ENCODE measurements at regions not wholly inside any gene's neighbourhood (a gene's known extent, or its start where the extent isn't known, plus 50 kb on each side); places are given as distances from the start of the nearest gene placed in this dataset.

DNA sequence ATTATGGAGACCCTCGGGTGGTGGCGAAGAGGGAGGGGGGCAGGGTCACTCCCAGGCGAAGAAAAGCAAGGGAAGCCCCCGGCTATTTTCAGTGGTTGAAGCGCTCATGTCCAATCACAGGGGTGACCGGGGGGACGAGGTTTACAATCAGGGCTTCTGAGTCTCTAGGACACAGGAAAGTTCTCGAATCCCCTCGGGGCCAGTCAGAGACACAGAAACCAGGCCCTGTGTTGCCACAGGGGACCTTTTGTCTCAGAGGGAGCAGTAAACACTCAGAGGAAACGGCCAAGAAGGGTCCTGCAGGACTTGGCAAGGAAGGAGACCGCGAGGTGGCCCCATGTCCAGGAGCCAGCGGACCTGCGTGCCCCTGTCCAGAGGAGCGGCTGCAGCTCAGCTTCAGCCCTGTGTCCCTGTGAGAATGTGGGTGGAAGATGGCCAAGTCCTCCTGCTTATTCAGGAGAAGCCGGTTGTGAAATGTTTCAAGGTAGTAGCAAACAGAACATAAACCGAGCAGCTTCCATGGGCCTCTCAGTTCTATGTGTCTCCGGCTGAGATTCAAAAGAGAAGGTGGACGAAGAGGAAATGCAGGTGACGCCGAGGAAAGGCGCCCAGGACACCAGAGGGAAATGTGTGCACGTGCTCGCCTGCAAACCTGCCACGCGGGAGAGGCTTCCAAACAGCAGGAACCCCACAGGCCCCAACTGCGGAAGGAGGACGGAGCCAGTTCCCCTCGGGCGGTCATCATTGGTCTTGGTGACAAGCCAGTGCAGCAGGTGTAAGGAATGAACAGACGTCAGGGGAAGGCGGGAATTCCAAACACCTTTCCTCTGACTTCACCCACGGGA is 357.6 kb downstream of the BRD1 start:
- Mint-ChIP-seq H3K4me3 (no peak overlapping the region), H3K9me3 (no peaks in the 10 kb centered on the region), H3K4me1 (ENCODE audit: low read depth) (no peaks in the 10 kb centered on the region), H3K36me3 (ENCODE audit: low read depth) (no peaks in the 10 kb centered on the region), H3K27me3 (ENCODE audit: low read depth) (no peaks in the 10 kb centered on the region), H3K27ac (no peak overlapping the region)
- intact Hi-C loops (cut with micrococcal nuclease), result no loop called here
- DNase-seq, result no peak
- CTCF ChIA-PET, result no interaction called here

DNA sequence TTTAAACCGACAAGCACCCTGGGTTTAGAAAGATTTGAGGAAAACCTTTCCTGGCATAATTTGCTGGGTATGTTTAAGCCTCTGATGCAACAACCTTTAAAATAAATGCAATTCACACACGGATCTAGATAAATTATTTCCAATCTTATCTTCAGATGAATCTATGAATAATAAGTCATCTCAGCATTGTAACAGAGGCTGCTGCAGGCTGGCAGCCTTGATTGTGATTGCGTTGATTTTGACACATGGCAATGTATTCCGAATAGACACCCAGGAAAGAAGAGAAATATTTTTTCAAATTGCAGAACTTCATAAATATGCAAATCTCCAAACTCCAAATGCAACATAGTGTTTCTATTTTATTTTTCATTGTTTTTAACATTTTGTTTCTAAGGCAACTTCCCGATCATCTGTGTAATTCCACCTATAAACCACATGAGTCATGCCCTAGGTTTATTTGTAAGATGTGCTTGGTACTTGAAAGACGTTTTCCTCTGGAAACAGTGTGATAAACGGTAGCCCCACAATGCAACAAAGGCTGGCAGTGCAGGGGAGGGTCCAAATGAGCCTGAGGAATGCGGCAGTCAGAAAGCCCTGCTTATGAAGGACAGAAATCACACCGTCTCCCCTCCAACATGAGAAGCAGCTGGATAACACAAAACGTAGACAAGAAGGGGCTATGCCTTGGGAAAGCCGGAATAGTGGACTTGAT is 359.0 kb downstream of the BRD1 start:
- intact Hi-C loops (cut with micrococcal nuclease), result no loop called here
- DNase-seq, result no peak
- Mint-ChIP-seq H3K27me3 (ENCODE audit: low read depth) (no peaks in the 10 kb centered on the region), H3K36me3 (ENCODE audit: low read depth) (no peaks in the 10 kb centered on the region), H3K9me3 (no peaks in the 10 kb centered on the region), H3K4me3 (no peak overlapping the region), H3K4me1 (ENCODE audit: low read depth) (no peaks in the 10 kb centered on the region), H3K27ac (no peak overlapping the region)
- CTCF ChIA-PET, result no interaction called here

DNA sequence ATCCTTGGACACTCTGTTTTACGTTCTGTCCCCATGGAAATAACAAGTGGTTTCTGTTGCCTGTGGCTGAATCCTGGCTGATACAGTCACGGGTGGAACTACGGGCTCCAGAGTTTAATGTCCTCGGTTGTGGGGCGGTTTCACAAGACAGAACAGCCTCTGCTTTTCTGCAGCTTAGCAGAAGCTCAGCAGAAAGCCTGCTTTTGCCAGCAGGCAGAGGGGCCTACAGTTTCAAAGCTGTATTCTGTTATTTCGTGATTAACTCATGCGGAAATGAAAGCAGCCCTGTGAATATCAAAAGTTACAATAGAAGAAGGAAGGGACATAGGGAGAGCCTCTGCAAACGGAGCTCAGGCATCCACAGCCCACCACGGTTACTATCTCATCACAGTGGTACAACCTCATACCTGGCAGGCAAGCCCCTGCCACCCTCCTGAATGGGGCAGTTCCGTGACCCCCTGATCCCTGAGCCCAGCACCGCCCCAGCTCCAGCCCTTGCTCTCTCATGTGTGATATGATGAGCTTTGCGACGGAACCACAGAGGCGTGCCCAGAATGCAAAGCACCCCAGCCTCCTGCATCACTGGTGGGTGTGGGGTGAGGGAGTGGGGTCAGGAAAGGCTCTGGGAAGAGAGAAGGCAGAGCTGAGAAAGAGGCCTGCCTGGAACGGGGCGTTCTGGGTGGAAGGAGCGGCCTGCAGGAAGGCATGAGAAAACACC is 360.6 kb downstream of the BRD1 start:
- CTCF ChIA-PET, result no interaction called here
- no peaks in the 10 kb centered on the region for H3K4me1 Mint-ChIP-seq (ENCODE audit: low read depth)
- no peaks in the 10 kb centered on the region for H3K36me3 Mint-ChIP-seq (ENCODE audit: low read depth)
- H3K27me3 Mint-ChIP-seq (ENCODE audit: low read depth), result no peaks in the 10 kb centered on the region
- no peak overlapping the region for H3K27ac Mint-ChIP-seq
- no peak for DNase-seq
- intact Hi-C loops (cut with micrococcal nuclease), result no loop called here
- H3K4me3 Mint-ChIP-seq, result no peak overlapping the region
- H3K9me3 Mint-ChIP-seq, result no peaks in the 10 kb centered on the region

DNA sequence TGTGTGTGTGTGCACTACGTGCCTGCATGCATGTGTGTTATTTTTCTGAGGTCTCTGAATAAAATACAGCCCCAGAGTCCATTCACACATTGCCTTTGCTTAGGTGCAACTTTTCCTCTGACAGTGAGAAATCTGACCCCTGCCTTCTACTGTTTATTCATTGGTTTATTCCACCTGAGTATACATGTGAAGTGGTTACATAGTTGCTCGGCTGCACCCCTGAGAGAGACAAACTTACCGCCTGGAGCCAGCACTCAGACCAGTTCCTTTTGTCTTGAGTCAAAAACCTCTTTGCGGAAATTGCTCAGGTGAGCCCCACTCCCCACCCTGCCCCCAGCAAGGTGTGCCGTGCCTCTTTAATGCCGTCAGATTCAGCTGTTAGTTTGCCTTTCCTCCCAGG is 363.6 kb downstream of the BRD1 start:
- no peak for DNase-seq
- H3K9me3 Mint-ChIP-seq, result no peaks in the 10 kb centered on the region
- intact Hi-C loops (cut with micrococcal nuclease), result no loop called here
- CTCF ChIA-PET, result no interaction called here
- H3K4me3 Mint-ChIP-seq, result no peak overlapping the region
- H3K27ac Mint-ChIP-seq, result no peak overlapping the region
- no peaks in the 10 kb centered on the region for H3K27me3 Mint-ChIP-seq (ENCODE audit: low read depth)
- H3K4me1 Mint-ChIP-seq (ENCODE audit: low read depth), result no peaks in the 10 kb centered on the region
- no peaks in the 10 kb centered on the region for H3K36me3 Mint-ChIP-seq (ENCODE audit: low read depth)

DNA sequence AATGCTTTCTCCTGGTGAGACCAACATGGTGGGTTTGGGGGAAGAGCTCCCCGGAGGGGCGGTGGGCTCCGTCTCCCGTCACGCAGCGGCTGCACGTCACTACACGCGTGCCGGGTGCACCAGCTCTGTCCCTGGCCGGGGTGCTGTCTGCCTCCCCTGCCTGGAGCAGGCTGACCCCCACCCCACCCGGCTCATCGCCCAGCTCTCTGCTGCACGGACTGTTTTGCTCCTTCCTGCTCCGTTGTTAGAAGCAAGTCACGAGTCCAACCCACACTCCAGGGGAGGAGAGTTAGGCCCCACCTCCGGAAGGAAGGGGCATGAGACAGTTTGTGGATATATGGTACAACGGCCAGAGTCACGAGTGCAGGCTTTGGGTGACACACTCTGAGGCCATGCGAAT is 364.9 kb downstream of the BRD1 start:
- no peak overlapping the region for H3K4me3 Mint-ChIP-seq
- DNase-seq, result no peak
- H3K4me1 Mint-ChIP-seq (ENCODE audit: low read depth), result no peaks in the 10 kb centered on the region
- CTCF ChIA-PET, result interaction anchor here (0.6 kb wide), 1 partner anchor 262 kb away, joined by 3 read pairs; no protein-coding TSS in a partner anchor
- no peaks in the 10 kb centered on the region for H3K36me3 Mint-ChIP-seq (ENCODE audit: low read depth)
- no peak overlapping the region for H3K27ac Mint-ChIP-seq
- intact Hi-C loops (cut with micrococcal nuclease), result no loop called here
- no peaks in the 10 kb centered on the region for H3K9me3 Mint-ChIP-seq
- peaks cover 3% of the 10 kb centered on the region for H3K27me3 Mint-ChIP-seq (ENCODE audit: low read depth)

DNA sequence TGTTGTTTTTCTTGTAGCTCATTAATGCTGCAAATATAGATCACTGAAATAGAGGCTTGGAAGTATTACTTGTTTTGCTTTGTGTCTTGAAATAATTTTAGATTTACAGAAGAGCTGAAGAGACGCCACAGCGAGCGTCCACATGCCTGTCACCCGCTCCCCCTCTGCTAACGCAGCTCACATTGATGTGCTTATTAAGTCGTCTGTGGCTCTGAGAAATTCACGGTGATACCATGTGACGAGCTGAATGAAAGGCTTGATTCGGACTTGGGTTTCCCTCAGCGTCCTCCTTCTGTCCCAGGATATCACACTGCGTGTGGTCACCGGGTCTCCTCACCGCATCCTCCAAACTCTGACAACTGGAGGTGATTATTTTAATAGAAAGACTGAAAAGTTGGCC is 365.4 kb downstream of the BRD1 start:
- Mint-ChIP-seq H3K27ac (no peak overlapping the region), H3K9me3 (no peaks in the 10 kb centered on the region), H3K4me3 (no peak overlapping the region), H3K36me3 (ENCODE audit: low read depth) (no peaks in the 10 kb centered on the region), H3K27me3 (ENCODE audit: low read depth) (peaks cover 3% of the 10 kb centered on the region), H3K4me1 (ENCODE audit: low read depth) (no peaks in the 10 kb centered on the region)
- intact Hi-C loops (cut with micrococcal nuclease), result no loop called here
- CTCF ChIA-PET, result no interaction called here
- DNase-seq, result no peak

DNA sequence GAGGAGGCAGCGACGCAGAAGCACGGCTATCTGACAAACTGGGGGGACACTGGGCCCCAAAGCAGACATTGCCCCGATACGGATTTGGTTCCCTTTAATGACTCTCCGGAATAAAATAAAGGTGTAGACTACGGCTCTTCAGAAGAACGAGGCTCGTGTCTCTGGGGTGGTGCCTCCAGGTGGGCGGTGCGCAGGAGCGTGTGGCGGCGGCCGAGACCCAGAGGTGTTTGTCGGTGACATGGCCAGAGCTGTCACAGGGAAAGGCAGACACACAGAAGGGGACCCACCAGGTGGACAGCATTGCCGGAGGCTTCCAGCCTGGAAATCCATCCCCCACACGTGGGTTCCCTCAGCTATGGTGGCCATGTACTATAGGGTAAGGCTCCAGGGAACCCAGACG is 366.0 kb downstream of the BRD1 start:
- Mint-ChIP-seq H3K9me3 (no peaks in the 10 kb centered on the region), H3K4me3 (no peak overlapping the region), H3K27ac (no peak overlapping the region), H3K27me3 (ENCODE audit: low read depth) (peaks cover 3% of the 10 kb centered on the region), H3K36me3 (ENCODE audit: low read depth) (no peaks in the 10 kb centered on the region), H3K4me1 (ENCODE audit: low read depth) (no peaks in the 10 kb centered on the region)
- DNase-seq, result no peak
- intact Hi-C loops (cut with micrococcal nuclease), result no loop called here
- CTCF ChIA-PET, result no interaction called here

DNA sequence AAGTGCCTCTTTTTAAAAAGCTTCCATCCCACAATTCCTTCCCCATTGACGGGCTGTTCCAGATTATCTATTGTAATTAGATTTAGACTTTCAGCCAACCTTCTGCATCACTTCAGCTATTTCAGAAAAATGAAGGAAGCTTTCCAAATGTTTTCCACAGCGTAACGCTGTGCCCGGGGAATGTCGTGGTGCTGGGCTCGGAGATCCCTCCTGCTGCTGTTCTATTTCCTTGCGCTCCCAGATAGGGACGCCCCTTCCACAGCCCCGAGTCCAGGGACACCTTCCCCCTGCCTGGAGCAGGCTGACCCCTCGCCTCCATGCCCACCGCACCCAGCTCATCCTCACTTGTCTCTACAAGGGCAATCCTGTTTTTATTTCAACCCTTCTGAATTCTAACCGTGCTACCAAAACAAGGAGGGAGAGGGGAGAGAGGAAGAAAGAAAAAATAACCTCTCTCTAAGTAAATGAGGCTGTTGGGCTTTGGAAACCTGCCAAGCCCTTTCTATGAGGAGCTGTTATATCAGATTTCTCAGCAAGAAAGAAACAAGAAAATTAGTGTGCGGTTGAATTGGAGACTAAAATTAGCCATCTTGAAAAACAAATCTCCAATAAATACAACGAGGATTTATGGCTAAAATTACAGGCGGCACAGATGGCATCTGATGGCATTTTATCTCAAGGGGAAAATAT is 366.9 kb downstream of the BRD1 start:
- Mint-ChIP-seq H3K4me1 (ENCODE audit: low read depth) (no peaks in the 10 kb centered on the region), H3K27me3 (ENCODE audit: low read depth) (peaks cover 3% of the 10 kb centered on the region), H3K36me3 (ENCODE audit: low read depth) (no peaks in the 10 kb centered on the region), H3K9me3 (no peaks in the 10 kb centered on the region), H3K4me3 (no peak overlapping the region), H3K27ac (no peak overlapping the region)
- DNase-seq, result no peak
- CTCF ChIA-PET, result no interaction called here
- intact Hi-C loops (cut with micrococcal nuclease), result no loop called here

DNA sequence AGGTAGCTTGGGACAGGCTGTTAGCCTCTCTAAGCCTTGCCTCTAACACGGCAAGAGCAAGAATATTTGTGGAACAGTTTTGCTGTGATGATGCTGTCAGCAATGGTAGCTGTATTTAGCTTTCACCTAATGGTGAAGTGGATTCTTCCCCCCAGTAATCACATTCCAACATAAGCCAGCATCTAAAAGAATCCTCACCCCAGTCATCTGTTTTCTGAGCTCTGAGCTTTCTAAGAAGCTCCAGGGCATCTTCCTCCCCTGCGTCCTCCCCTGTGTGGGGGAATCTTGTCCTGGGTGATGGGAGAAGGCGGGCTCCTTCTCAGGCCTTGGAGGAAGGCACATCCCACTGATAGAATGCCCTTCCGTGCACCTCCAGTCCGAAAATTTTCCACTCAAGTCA is 367.6 kb downstream of the BRD1 start:
- no peaks in the 10 kb centered on the region for H3K9me3 Mint-ChIP-seq
- peaks cover 3% of the 10 kb centered on the region for H3K27me3 Mint-ChIP-seq (ENCODE audit: low read depth)
- no peaks in the 10 kb centered on the region for H3K36me3 Mint-ChIP-seq (ENCODE audit: low read depth)
- no peak for DNase-seq
- CTCF ChIA-PET, result no interaction called here
- no peaks in the 10 kb centered on the region for H3K4me1 Mint-ChIP-seq (ENCODE audit: low read depth)
- intact Hi-C loops (cut with micrococcal nuclease), result no loop called here
- H3K4me3 Mint-ChIP-seq, result no peak overlapping the region
- no peak overlapping the region for H3K27ac Mint-ChIP-seq

DNA sequence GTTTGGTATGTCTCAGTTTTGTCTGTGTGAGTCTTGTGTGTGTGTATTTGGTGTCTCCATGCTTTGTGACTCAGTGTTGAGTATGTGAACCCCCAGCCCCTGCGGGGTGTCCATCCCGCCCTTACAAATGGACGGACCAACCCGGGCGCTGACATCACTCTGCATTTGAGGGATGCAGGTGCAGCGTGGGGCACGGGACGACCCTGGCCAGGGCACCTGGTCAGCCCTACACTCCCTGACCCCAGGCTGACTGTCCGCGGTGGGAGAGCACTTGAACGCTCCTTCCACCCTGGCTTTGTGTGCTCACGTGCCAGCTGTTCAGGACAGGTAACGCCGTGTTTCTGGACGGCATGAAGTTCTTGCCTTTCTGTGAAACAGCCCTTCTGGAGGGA is 369.0 kb downstream of the BRD1 start:
- Mint-ChIP-seq H3K27me3 (ENCODE audit: low read depth) (peaks cover 3% of the 10 kb centered on the region), H3K27ac (no peak overlapping the region), H3K4me1 (ENCODE audit: low read depth) (no peaks in the 10 kb centered on the region), H3K36me3 (ENCODE audit: low read depth) (no peaks in the 10 kb centered on the region), H3K9me3 (no peaks in the 10 kb centered on the region), H3K4me3 (no peak overlapping the region)
- CTCF ChIA-PET, result no interaction called here
- intact Hi-C loops (cut with micrococcal nuclease), result no loop called here
- DNase-seq, result no peak

DNA sequence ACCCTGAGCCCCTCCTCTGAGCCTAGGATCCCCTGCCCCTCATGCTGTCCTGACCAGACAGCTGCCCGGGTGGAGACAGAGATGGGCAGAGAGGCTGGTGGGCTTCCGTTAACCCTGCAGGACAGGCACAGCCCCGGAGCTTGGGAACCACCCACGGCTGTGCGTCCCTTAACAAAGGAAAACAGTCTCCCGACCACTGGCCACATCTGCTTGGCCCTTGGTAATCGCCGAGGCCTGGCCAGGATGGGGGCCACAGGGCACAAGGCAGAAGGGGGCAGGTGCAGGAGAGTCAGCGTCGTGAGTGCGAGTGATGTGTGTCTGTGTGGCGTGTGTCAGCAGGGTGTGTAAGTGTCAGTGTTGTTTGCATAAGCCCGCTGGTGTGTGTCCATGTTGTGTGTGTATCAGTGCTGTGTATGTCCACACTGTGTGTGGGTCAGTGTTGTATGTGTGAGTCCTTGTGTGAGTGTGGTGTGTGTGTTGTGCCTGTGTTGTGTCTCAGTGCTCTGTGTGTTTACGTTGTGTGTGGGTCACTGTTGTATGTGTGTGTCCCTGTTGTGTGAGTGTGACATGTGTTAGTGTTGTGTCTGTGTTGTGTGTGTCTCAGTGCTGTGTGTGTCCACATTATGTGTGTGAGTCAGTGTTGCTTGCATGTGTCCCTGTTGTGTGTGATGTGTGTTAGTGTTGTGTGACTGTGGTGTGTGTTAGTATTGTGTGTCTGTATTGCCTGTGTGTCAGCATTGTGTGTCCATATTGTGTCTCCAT is 369.5 kb downstream of the BRD1 start:
- Mint-ChIP-seq H3K4me1 (ENCODE audit: low read depth) (no peaks in the 10 kb centered on the region), H3K27ac (no peak overlapping the region), H3K27me3 (ENCODE audit: low read depth) (peaks cover 3% of the 10 kb centered on the region), H3K4me3 (no peak overlapping the region), H3K9me3 (no peaks in the 10 kb centered on the region), H3K36me3 (ENCODE audit: low read depth) (no peaks in the 10 kb centered on the region)
- CTCF ChIA-PET, result no interaction called here
- no peak for DNase-seq
- intact Hi-C loops (cut with micrococcal nuclease), result no loop called here

DNA sequence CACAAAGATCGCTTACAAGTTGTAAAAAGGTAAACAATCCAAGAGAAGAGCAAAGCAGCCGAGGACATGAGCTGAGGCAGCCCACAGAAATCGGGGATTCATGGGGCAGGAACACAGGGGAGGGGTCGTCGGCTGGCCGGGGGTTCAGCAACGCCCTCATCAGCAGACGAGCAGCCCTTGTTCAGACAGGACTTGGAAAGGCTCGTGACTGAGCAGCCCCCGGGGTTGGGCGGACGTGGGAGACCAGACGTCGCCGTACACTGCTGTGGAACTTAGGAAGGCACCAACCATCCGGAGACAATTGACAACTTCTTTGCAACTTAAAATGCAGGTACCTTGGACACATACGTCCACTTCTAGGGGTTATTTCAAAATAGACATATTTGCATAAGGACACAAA is 370.5 kb downstream of the BRD1 start:
- H3K4me1 Mint-ChIP-seq (ENCODE audit: low read depth), result no peaks in the 10 kb centered on the region
- intact Hi-C loops (cut with micrococcal nuclease), result no loop called here
- no peaks in the 10 kb centered on the region for H3K36me3 Mint-ChIP-seq (ENCODE audit: low read depth)
- no peaks in the 10 kb centered on the region for H3K9me3 Mint-ChIP-seq
- no peak overlapping the region for H3K27ac Mint-ChIP-seq
- H3K27me3 Mint-ChIP-seq (ENCODE audit: low read depth), result peaks cover 3% of the 10 kb centered on the region
- H3K4me3 Mint-ChIP-seq, result no peak overlapping the region
- CTCF ChIA-PET, result no interaction called here
- no peak for DNase-seq

Measured in activated naive CD4-positive, alpha-beta T cell treated with anti-CD3 and anti-CD28 coated beads for 36 hours (primary cell).